ENCODE measurements at regions not wholly inside any gene's neighbourhood (a gene's known extent, or its start where the extent isn't known, plus 50 kb on each side); places are given as distances from the start of the nearest gene placed in this dataset.

GRCh38 chr4:157854819-157855218 lies 318.0 kb downstream of the GASK1B start:
- no peak overlapping the region for H3K27ac ChIP-seq (ENCODE audit: low read depth in 1 of 2, low read length in 2 of 2)
- H3K4me1 ChIP-seq (ENCODE audit: control insufficient read depth in 4 of 4, insufficient read depth in 4 of 4, low read length in 3 of 4) = no peaks in the 10 kb centered on the region
- H3K36me3 ChIP-seq (ENCODE audit: control insufficient read depth in 4 of 4, insufficient read depth in 3 of 4, low read depth in 1 of 4, low read length in 3 of 4) = no peaks in the 10 kb centered on the region
- no peak overlapping the region for H3K4me3 ChIP-seq (ENCODE audit: low read depth in 1 of 3, low read length in 3 of 3)
- no peak for DNase-seq (ENCODE audit: low spot score)
- 65% methylated on average over 5 of the region's 5 CpGs for WGBS
- TF ChIP-seq FOXA2 (IDR thresholded peaks at IDR 0.05) (no peak), HNF4A (conservative IDR thresholded peaks at IDR 0.05) (no peak), RAD21 (IDR thresholded peaks at IDR 0.05) (no peak), CTCF (IDR thresholded peaks at IDR 0.05; ENCODE audit: low read depth, low read length, missing input control) (no peak), JUND (IDR thresholded peaks at IDR 0.05) (no peak), FOXA1 (IDR thresholded peaks at IDR 0.05) (no peak), TAF1 (conservative IDR thresholded peaks at IDR 0.05) (no peak), EGR1 (IDR thresholded peaks at IDR 0.05; ENCODE audit: low read depth in 2 of 2) (no peak), SP1 (IDR thresholded peaks at IDR 0.05) (no peak), NR2F2 (IDR thresholded peaks at IDR 0.05) (no peak), YY1 (IDR thresholded peaks at IDR 0.05) (no peak), REST (IDR thresholded peaks at IDR 0.05) (no peak), ZBTB33 (IDR thresholded peaks at IDR 0.05) (no peak), RXRA (IDR thresholded peaks at IDR 0.05) (no peak), GABPA (IDR thresholded peaks at IDR 0.05 in 1 of 2, conservative IDR thresholded peaks at IDR 0.05 in 1 of 2) (no peak), MAX (IDR thresholded peaks at IDR 0.05) (no peak), HNF4G (IDR thresholded peaks at IDR 0.05) (no peak)
- TF ChIP-seq, protein P1, sequence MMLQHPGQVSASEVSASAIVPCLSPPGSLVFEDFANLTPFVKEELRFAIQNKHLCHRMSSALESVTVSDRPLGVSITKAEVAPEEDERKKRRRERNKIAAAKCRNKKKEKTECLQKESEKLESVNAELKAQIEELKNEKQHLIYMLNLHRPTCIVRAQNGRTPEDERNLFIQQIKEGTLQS (IDR thresholded peaks at IDR 0.05) = no peak
- no peak overlapping the region for H3K9ac ChIP-seq (ENCODE audit: low read depth in 1 of 2, low read length in 2 of 2)
- no peaks in the 10 kb centered on the region for H3K9me3 ChIP-seq (ENCODE audit: control insufficient read depth in 4 of 4, low read length in 3 of 4)
- H3K27me3 ChIP-seq (ENCODE audit: control insufficient read depth in 4 of 4, insufficient read depth in 4 of 4, low read length in 3 of 4) = no peaks in the 10 kb centered on the region
